K562 (cell line): ENCODE measurements at regions not wholly inside any gene's neighbourhood (a gene's known extent, or its start where the extent isn't known, plus 50 kb on each side); places are given as distances from the start of the nearest gene placed in this dataset.

ENCODE experiments used
- ATAC-seq: fragments of 200-7000 bp; cut with Tn5 transposase; 3 replicates; pipeline ENCODE4 v1.9.1; 2020; ENCODE audit warnings: moderate library complexity
- BruUV-seq: library from RNA; stranded (reverse); fragments of 400-500 nt; replicated peaks from 2 replicates; lab custom pipeline; 2021; lab: Mats Ljungman, UMichigan
- CTCF ChIA-PET: fragments of 300-600 bp; formaldehyde crosslinking; extraction: SDS; loops from one replicate; lab custom pipeline; 2021; ENCODE audit warnings: low intra/inter-chr PET ratio; lab: Yijun Ruan, JAX
- POLR2A ChIA-PET: fragments of 300-600, 350-650 bp; sonication (Branson Sonifier 250); formaldehyde crosslinking; extraction: SDS; loops from one replicate; lab custom pipeline; 2021; ENCODE audit warnings: antibody characterized with exemption, inconsistent platforms; lab: Yijun Ruan, JAX
- DNase-seq, 4 experiments: peaks; one replicate each; pipeline versions ENCODE4 v3.0.0 to v3.0.0-alpha.2; 2011 to 2018; ENCODE audit warnings: low spot score in 3 of 4, mixed read lengths in 3 of 4; ENCODE audit errors: extremely low read depth in 1 of 4
- FAIRE-seq: peaks from 2 replicates; lab custom pipeline; 2011; peaks lifted over from hg19 to GRCh38; lab: Jason Lieb, UNC
- H2AFZ ChIP-seq: 2 replicates; pipeline ENCODE4 v1.6.0; 2011; ENCODE audit warnings: low read depth, low read length, control low read depth, inconsistent platforms
- H3K27ac ChIP-seq: fragments of 200-600 bp; 3 replicates; pipeline ENCODE4 v1.8.0; 2011; ENCODE audit warnings: low read depth, mild to moderate bottlenecking, control low read depth, inconsistent platforms, low read length, moderate library complexity, mixed read lengths; ENCODE audit errors: extremely low read depth
- H3K27me3 ChIP-seq, 2 experiments: fragments of 300-600 bp in 1 of 2; 2 replicates in 1 of 2; 3 replicates in 1 of 2; pipeline versions ENCODE4 v1.6.0 to v1.8.0; 2011; ENCODE audit warnings: inconsistent platforms in 2 of 2, low read length in 2 of 2, mild to moderate bottlenecking in 1 of 2, mixed read lengths in 1 of 2, moderate library complexity in 1 of 2; ENCODE audit not compliant: control insufficient read depth in 2 of 2, insufficient read depth in 2 of 2
- H3K36me3 ChIP-seq: fragments of 300-600 bp; 3 replicates; pipeline ENCODE4 v1.8.0; 2011; ENCODE audit warnings: mild to moderate bottlenecking, low read length, inconsistent platforms; ENCODE audit not compliant: control insufficient read depth, insufficient read depth
- H3K4me1 ChIP-seq, 2 experiments: fragments of 200-600 bp in 1 of 2; replicated peaks in 1 of 2; 2 replicates in 1 of 2; 3 replicates in 1 of 2; pipeline versions ENCODE4 v1.5.1 to v1.8.0; 2011; ENCODE audit warnings: inconsistent platforms in 2 of 2, low read length in 2 of 2, mild to moderate bottlenecking in 1 of 2, mixed read lengths in 1 of 2, moderate library complexity in 1 of 2; ENCODE audit not compliant: control insufficient read depth in 2 of 2, insufficient read depth in 2 of 2
- H3K4me2 ChIP-seq: 2 replicates; pipeline ENCODE4 v1.6.1; 2011; ENCODE audit warnings: low read length, control low read depth, inconsistent platforms, mixed read lengths; ENCODE audit not compliant: insufficient read depth
- H3K4me3 ChIP-seq: fragments of 200-600 bp; sonication (generic), shearing (Covaris generic); 2 replicates; pipeline ENCODE4 v1.5.1; 2016; ENCODE audit warnings: control low read depth, inconsistent platforms
- H3K79me2 ChIP-seq: fragments of 200-600 bp; 3 replicates; pipeline ENCODE4 v1.8.0; 2011; ENCODE audit warnings: low read length, inconsistent platforms; ENCODE audit not compliant: control insufficient read depth, insufficient read depth
- H3K9ac ChIP-seq, 2 experiments: 2 replicates each; pipeline versions ENCODE4 v1.6.0 to v1.6.1; 2011; ENCODE audit warnings: low read depth in 2 of 2, low read length in 2 of 2, control low read depth in 1 of 2, inconsistent platforms in 1 of 2, mild to moderate bottlenecking in 1 of 2, mixed read lengths in 1 of 2; ENCODE audit not compliant: insufficient read depth in 1 of 2
- H3K9me1 ChIP-seq: one replicate; pipeline ENCODE4 v1.6.0; 2011; ENCODE audit warnings: inconsistent platforms, mild to moderate bottlenecking, low read length, moderate library complexity; ENCODE audit not compliant: control insufficient read depth, insufficient read depth
- H3K9me3 ChIP-seq: replicated peaks from 2 replicates; pipeline ENCODE4 v1.5.1; 2011; ENCODE audit warnings: low read depth, low read length, inconsistent platforms; ENCODE audit not compliant: control insufficient read depth, insufficient read depth
- H4K20me1 ChIP-seq: replicated peaks from 2 replicates; pipeline ENCODE4 v1.6.1; 2011; ENCODE audit warnings: low read length, inconsistent platforms, mixed read lengths; ENCODE audit not compliant: control insufficient read depth, insufficient read depth
- ATF6 ChIP-seq: sonication (generic); formaldehyde crosslinking; IDR thresholded peaks from 2 replicates; pipeline ENCODE4 v1.4.0; 2020; ENCODE audit warnings: mild to moderate bottlenecking, missing genetic modification reagents
- BRF2 ChIP-seq: IDR thresholded peaks from 3 replicates; pipeline ENCODE4 v1.6.1; 2011; ENCODE audit warnings: borderline replicate concordance, mild to moderate bottlenecking; ENCODE audit not compliant: insufficient read length, insufficient read depth
- CBX5 ChIP-seq: IDR thresholded peaks from 2 replicates; pipeline ENCODE4 v1.6.1; 2014; ENCODE audit warnings: low read depth, borderline replicate concordance
- CHD2 ChIP-seq: IDR thresholded peaks from 2 replicates; pipeline ENCODE4 v1.6.1; 2011; ENCODE audit warnings: low read depth, low read length
- FOXA1 ChIP-seq: fragments of 450-650 bp; IDR thresholded peaks from 2 replicates; pipeline ENCODE4 v1.6.1; 2016; ENCODE audit warnings: mild to moderate bottlenecking, borderline replicate concordance
- MIER1 ChIP-seq: fragments of 450-650 bp; IDR thresholded peaks from 2 replicates; pipeline ENCODE4 v1.6.1; 2016; ENCODE audit warnings: antibody characterized with exemption, mild to moderate bottlenecking, low read depth
- MYC ChIP-seq, 2 experiments: fragments of 250-450 bp in 1 of 2; sonication (Bioruptor Pico) in 1 of 2; IDR thresholded peaks; 2 replicates each; pipeline versions ENCODE4 v1.5.1 to v1.6.1; 2012 to 2021; ENCODE audit warnings: low read depth in 2 of 2, borderline replicate concordance in 1 of 2, improper control_type of control experiment in 1 of 2, low read length in 1 of 2, mild to moderate bottlenecking in 1 of 2, moderate library complexity in 1 of 2
- NCOA6 ChIP-seq: fragments of 450-650 bp; IDR thresholded peaks from 2 replicates; pipeline ENCODE4 v1.6.1; 2017; ENCODE audit warnings: mild to moderate bottlenecking
- NR1H2 ChIP-seq: sonication (generic); formaldehyde crosslinking; IDR thresholded peaks from 2 replicates; pipeline ENCODE4 v1.4.0; 2020; ENCODE audit warnings: mild to moderate bottlenecking, missing genetic modification reagents
- POLR3A ChIP-seq: IDR thresholded peaks from 2 replicates; pipeline ENCODE4 v1.6.1; 2011; ENCODE audit warnings: borderline replicate concordance, mild to moderate bottlenecking, moderate library complexity; ENCODE audit not compliant: insufficient read length, insufficient read depth; ENCODE audit errors: extremely low read depth
- PREB ChIP-seq: sonication (generic); formaldehyde crosslinking; IDR thresholded peaks from 2 replicates; pipeline ENCODE4 v1.8.1; 2023; ENCODE audit warnings: mild to moderate bottlenecking, missing genetic modification reagents
- ZFX ChIP-seq: sonication (generic); formaldehyde crosslinking; IDR thresholded peaks from 2 replicates; pipeline ENCODE4 v1.8.0; 2022; ENCODE audit warnings: mild to moderate bottlenecking, missing genetic modification reagents, moderate library complexity
- ZNF77 ChIP-seq: fragments of 250-450 bp; sonication (Bioruptor Pico); IDR thresholded peaks from 2 replicates; pipeline ENCODE4 v1.5.0; 2020
- whole genome bisulfite sequencing: fragments of 100-300 bp; shearing (Covaris generic); methylation state at CpG from one replicate; pipeline ENCODE4 v1.1.6; 2016; ENCODE audit warnings: low coverage, mixed read lengths; ENCODE audit not compliant: insufficient coverage; ENCODE audit errors: missing lambda C conversion rate; 5-methylcytosine and 5-hydroxymethylcytosine counted together
- in situ Hi-C: fragments of 300-500 bp; cut with MboI; formaldehyde crosslinking; loops from 4 replicates; pipeline ENCODE4 v1.15.0; 2018; ENCODE audit warnings: inconsistent platforms, mixed read lengths
- intact Hi-C: fragments of 100-400 bp; cut with micrococcal nuclease; formaldehyde crosslinking; loops from 2 replicates; pipeline ENCODE4 v1.14.2; 2022

GRCh38 chr2:56768973-56769372 is 585.2 kb downstream of the CCDC85A start:
- Histone ChIP-seq H3K9ac (no peak overlapping the region), H3K27me3 (no peaks in the 10 kb centered on the region), H3K4me2 (no peak overlapping the region), H3K9me3 (no peaks in the 10 kb centered on the region), H4K20me1 (no peaks in the 10 kb centered on the region), H3K9me1 (no peaks in the 10 kb centered on the region), H3K27ac (no peak overlapping the region), H3K4me3 (no peak overlapping the region), H2AFZ (no peak overlapping the region), H3K4me1 (no peaks in the 10 kb centered on the region), H3K79me2 (no peaks in the 10 kb centered on the region), H3K36me3 (no peaks in the 10 kb centered on the region)
- ChIA-PET CTCF (no interaction called here), POLR2A (no interaction called here)
- intact Hi-C loops, result no loop called here
- BruUV-seq, result no TSS peak
- DNase-seq (no peak), FAIRE-seq (no peak), ATAC-seq (no peak)
- TF ChIP-seq NCOA6 (no peak), PREB (no peak)
- in situ Hi-C loops, result no loop called here

- H3K4me3 ChIP-seq, result no peak overlapping the region
- POLR2A ChIA-PET, result no interaction called here
- H3K4me1 ChIP-seq, result no peaks in the 10 kb centered on the region
- FAIRE-seq (no peak), ATAC-seq (no peak)
- H3K36me3 ChIP-seq, result no peaks in the 10 kb centered on the region
- no peak overlapping the region for H3K4me2 ChIP-seq
- TF ChIP-seq MIER1, result no peak
- TF ChIP-seq CHD2, result no peak
- no peak for TF ChIP-seq FOXA1
- TF ChIP-seq MYC (IDR thresholded peaks at IDR 0.05; ENCODE audit: low read depth, low read length), result no peak
- TF ChIP-seq MYC (CRISPR knock-in tag; IDR thresholded peaks at IDR 0.05; ENCODE audit: borderline replicate concordance, low read depth), result no peak
- no peak for TF ChIP-seq CBX5
- no peak for TF ChIP-seq ZFX
- TF ChIP-seq POLR3A, result no peak
- TF ChIP-seq BRF2, result no peak
- TF ChIP-seq ATF6 (CRISPR knock-in tag), result no peak
- no peak for TF ChIP-seq ZNF77 (CRISPR knock-in tag)
- TF ChIP-seq NR1H2 (CRISPR knock-in tag), result no peak
- TF ChIP-seq, all 486 proteins: peak for 0
- CTCF ChIA-PET, result no interaction called here
- Histone ChIP-seq H3K79me2 (no peaks in the 10 kb centered on the region), H2AFZ (no peak overlapping the region), H3K9ac (no peak overlapping the region), H3K9me1 (no peaks in the 10 kb centered on the region), H3K27ac (no peak overlapping the region), H3K27me3 (no peaks in the 10 kb centered on the region), H4K20me1 (no peaks in the 10 kb centered on the region), H3K9me3 (no peaks in the 10 kb centered on the region)
- in situ Hi-C loops, result no loop called here
- intact Hi-C loops, result no loop called here
- DNase-seq, result no peak
- 0% methylated on average over 2 of the region's 2 CpGs for whole genome bisulfite sequencing
- BruUV-seq, result no TSS peak
Observed at GRCh38 chr2:56770490-56770889, 586.7 kb downstream of the CCDC85A start.
